ENCODE measurements at regions not wholly inside any gene's neighbourhood (a gene's known extent, or its start where the extent isn't known, plus 50 kb on each side); places are given as distances from the start of the nearest gene placed in this dataset.
"Not testable (repeated sequence)": the region's sequence is repeated elsewhere in the genome, so short reads cannot be mapped to it uniquely, and the experiment has no call there.

GRCh38 chr21:9129741-9130140, 1391.6 kb upstream of the TPTE start:
- TF ChIP-seq TAF1 (IDR thresholded peaks at IDR 0.05; ENCODE audit: control insufficient read depth, extremely low read depth, insufficient read depth, low read length, severe bottlenecking); PKNOX1 (IDR thresholded peaks at IDR 0.05); EP300 (IDR thresholded peaks at IDR 0.05; ENCODE audit: low read length); NFXL1 (CRISPR knock-in tag; IDR thresholded peaks at IDR 0.05); ATF4 (CRISPR knock-in tag; IDR thresholded peaks at IDR 0.05); REST (IDR thresholded peaks at IDR 0.05; ENCODE audit: borderline replicate concordance); REST (CRISPR knock-in tag; IDR thresholded peaks at IDR 0.05; ENCODE audit: low read depth); CTCF (IDR thresholded peaks at IDR 0.05 in 2 of 3, conservative IDR thresholded peaks at IDR 0.05 in 1 of 3; ENCODE audit: insufficient read depth in 2 of 3, low read depth in 1 of 3, low read length in 3 of 3); CBX5 (IDR thresholded peaks at IDR 0.05; ENCODE audit: borderline replicate concordance, low read depth); POLR2A (conservative IDR thresholded peaks at IDR 0.05); ZC3H4 (CRISPR knock-in tag; IDR thresholded peaks at IDR 0.05; ENCODE audit: borderline replicate concordance): not testable (repeated sequence)
